ENCODE measurements at regions not wholly inside any gene's neighbourhood (a gene's known extent, or its start where the extent isn't known, plus 50 kb on each side); places are given as distances from the start of the nearest gene placed in this dataset.
A peak's percentile ranks its signal among the peaks of the same experiment; 100 is the strongest.

- DNase-seq (ENCODE audit: low read depth in 4 of 4, low spot score in 2 of 4), result no peak
Observed at GRCh38 chr5:96287136-96287535, 145.9 kb downstream of the PCSK1 start.

GRCh38 chr5:96285823-96286222, 147.2 kb downstream of the PCSK1 start:
- no peak for DNase-seq (ENCODE audit: low read depth in 4 of 4, low spot score in 2 of 4)

- DNase-seq (ENCODE audit: low read depth in 4 of 4, low spot score in 2 of 4), result no peak
Observed at GRCh38 chr5:96284727-96285389, 148.2 kb downstream of the PCSK1 start.

GRCh38 chr5:96283589-96283988, 149.5 kb downstream of the PCSK1 start:
- peak in 2 of 4 donors; percentile 29 to 34 for DNase-seq (ENCODE audit: low read depth in 4 of 4, low spot score in 2 of 4)

- DNase-seq (ENCODE audit: low read depth in 4 of 4, low spot score in 2 of 4), result no peak
Observed at GRCh38 chr5:96282020-96282419, 151.0 kb downstream of the PCSK1 start.

GRCh38 chr5:96280946-96281393, 152.1 kb downstream of the PCSK1 start:
- no peak for DNase-seq (ENCODE audit: low read depth in 4 of 4, low spot score in 2 of 4)

GRCh38 chr5:96279801-96280542, 153.1 kb downstream of the PCSK1 start:
- DNase-seq (ENCODE audit: low read depth in 4 of 4, low spot score in 2 of 4), result no peak

GRCh38 chr5:96278981-96279380, 154.1 kb downstream of the PCSK1 start:
- DNase-seq (ENCODE audit: low read depth in 4 of 4, low spot score in 2 of 4), result no peak

- DNase-seq (ENCODE audit: low read depth in 4 of 4, low spot score in 2 of 4), result no peak
Observed at GRCh38 chr5:96275051-96275450, 158.0 kb downstream of the PCSK1 start.

GRCh38 chr5:96265487-96265886, 167.6 kb downstream of the PCSK1 start:
- no peak for DNase-seq (ENCODE audit: low read depth in 4 of 4, low spot score in 2 of 4)

- no peak for DNase-seq (ENCODE audit: low read depth in 4 of 4, low spot score in 2 of 4)
Observed at GRCh38 chr5:96264047-96264446, 169.0 kb downstream of the PCSK1 start.

- no peak for DNase-seq (ENCODE audit: low read depth in 4 of 4, low spot score in 2 of 4)
Observed at GRCh38 chr5:96262105-96262504, 170.9 kb downstream of the PCSK1 start.

GRCh38 chr5:96260009-96260408, 173.0 kb downstream of the PCSK1 start:
- peak in 1 of 4 donors; percentile 26 for DNase-seq (ENCODE audit: low read depth in 4 of 4, low spot score in 2 of 4)

GRCh38 chr5:96259151-96259772, 173.8 kb downstream of the PCSK1 start:
- DNase-seq (ENCODE audit: low read depth in 4 of 4, low spot score in 2 of 4), result no peak

- DNase-seq (ENCODE audit: low read depth in 4 of 4, low spot score in 2 of 4), result no peak
Observed at GRCh38 chr5:96258692-96259091, 174.4 kb downstream of the PCSK1 start.

GRCh38 chr5:96257904-96258303, 175.1 kb downstream of the PCSK1 start:
- DNase-seq (ENCODE audit: low read depth in 4 of 4, low spot score in 2 of 4), result no peak

GRCh38 chr5:96256795-96257470, 176.1 kb downstream of the PCSK1 start:
- DNase-seq (ENCODE audit: low read depth in 4 of 4, low spot score in 2 of 4), result no peak

- no peak for DNase-seq (ENCODE audit: low read depth in 4 of 4, low spot score in 2 of 4)
Observed at GRCh38 chr5:96254980-96255691, 177.9 kb downstream of the PCSK1 start.

- DNase-seq (ENCODE audit: low read depth in 4 of 4, low spot score in 2 of 4), result no peak
Observed at GRCh38 chr5:96253140-96253539, 179.9 kb downstream of the PCSK1 start.

- no peak for DNase-seq (ENCODE audit: low read depth in 4 of 4, low spot score in 2 of 4)
Observed at GRCh38 chr5:96252596-96252995, 180.5 kb downstream of the PCSK1 start.

GRCh38 chr5:96250782-96251181, 182.3 kb downstream of the PCSK1 start:
- no peak for DNase-seq (ENCODE audit: low read depth in 4 of 4, low spot score in 2 of 4)
